Activated CD8-positive, alpha-beta memory T cell treated with anti-CD3 and anti-CD28 coated beads, Interleukin-2, amount 50 U/mL, for 4 hours (primary cell): ENCODE measurements at regions not wholly inside any gene's neighbourhood (a gene's known extent, or its start where the extent isn't known, plus 50 kb on each side); places are given as distances from the start of the nearest gene placed in this dataset.

ENCODE experiments used
- DNase-seq: peaks from one replicate; pipeline ENCODE4 v3.0.0-alpha.2; 2020

DNA sequence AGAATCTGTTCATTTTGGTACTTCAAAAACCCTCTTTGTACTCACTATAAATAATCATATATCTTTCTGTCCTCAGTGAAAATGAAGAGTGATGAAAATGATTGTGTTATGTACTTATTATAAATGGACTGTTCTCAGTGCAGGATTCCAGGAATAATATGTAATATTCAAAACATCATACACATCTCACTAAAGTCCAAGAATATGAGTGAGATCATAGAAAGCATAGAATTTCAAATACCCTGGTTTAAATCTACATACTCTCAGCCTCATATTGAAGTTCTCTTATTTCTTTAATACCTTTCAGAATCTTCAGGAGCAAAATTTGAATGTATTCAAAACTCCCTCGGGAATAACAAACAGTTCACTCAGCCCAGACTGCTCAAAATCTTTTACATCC is 868.0 kb downstream of the SLITRK6 start:
- no peak for DNase-seq

DNA sequence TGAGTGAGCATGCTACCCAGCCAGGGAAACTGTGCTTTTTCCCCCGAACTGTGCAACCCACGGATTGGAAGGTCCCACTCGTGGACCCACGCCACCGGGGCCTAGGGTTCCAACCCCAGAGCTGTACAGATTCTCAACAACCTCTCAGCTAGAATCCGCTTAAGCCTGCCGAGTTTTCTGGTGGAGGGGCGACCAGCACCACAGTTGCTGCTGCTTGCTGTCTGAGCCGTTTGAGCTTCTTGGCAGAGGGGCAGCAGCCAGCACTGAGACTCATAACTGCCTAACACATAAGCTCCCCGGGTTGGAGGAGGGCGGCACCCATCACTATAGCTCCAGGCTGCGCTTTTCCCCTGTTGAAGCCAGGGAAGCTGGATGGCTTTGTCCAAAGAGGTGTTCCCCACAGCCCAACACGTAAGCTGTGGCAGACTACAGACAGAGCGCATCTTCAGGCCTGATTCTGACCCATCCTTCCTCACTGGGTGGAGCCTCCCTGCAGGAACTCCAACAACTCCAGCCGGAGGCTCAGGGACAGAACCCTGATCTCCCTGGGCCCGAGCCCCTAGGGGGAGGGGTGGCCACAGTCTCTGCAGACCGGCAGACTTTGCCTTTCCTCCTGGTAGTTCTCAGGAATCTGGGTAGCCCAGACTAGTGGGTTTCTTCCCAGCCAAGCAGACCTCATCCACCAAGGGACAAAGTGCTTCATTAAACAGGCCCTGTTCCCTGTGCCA is 871.6 kb downstream of the SLITRK6 start:
- DNase-seq, result no peak

DNA sequence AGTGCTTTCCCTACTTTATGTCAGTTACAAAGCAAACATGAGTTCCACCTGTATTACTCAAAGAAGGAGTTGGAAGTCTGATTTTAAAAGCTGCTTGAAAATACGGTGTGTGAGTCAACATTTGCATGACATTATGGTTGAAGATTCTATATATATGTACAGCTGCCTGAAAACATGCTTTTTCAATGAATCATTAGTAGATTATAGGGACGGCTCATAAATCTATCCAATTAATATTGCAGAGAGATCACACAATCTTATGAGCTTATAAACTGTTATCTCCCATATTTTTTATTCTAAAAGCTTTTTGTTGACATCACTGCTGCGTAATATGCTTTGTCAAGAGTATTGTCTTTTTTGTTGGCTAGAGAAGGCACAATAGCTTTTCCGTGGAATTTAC is 873.8 kb downstream of the SLITRK6 start:
- no peak for DNase-seq

DNA sequence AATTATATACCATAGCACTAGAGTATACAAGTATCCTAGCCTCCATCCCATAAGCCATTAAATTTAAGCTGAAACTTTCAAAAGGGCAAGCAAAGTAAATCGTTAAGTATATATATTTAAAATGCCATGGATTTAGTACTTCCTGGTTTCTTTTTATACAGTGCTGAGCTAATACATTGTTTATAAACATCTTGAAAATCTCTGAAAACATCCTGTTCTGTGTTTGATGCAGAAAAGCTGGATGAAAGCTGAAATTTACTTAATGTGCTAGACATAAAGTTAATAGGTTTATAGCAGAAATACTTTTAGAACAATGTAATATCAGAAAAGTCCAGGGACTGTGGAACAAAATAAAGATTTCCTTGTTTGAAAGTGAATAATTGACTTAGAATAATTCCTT is 875.4 kb downstream of the SLITRK6 start:
- no peak for DNase-seq

DNA sequence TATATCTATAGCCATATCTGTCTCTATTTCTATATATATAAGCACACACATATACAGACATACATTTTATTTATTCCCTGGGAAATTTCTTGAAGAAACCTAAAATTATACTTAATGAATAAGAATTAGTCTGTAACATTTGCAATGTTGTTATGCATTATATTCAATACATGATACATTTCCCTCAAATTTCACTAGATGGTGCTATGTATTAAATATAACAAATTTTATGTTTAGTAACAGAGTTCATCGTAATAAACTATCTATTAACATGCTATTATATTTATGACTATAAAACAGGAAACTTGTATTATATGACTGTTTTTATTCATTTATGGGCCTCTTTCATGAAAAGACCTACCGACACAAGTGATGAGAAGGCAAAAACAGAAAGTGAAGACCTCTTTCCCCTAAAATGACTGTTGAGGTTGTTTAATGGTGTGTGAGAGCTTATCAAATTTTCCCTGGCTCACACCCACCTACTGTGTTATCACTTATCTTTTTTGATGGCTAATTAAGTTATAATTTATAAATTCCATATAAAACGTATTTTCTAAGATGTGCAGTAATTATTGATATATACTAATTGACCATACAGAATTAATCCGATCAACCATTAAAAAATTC is 881.9 kb downstream of the SLITRK6 start:
- DNase-seq, result no peak

DNA sequence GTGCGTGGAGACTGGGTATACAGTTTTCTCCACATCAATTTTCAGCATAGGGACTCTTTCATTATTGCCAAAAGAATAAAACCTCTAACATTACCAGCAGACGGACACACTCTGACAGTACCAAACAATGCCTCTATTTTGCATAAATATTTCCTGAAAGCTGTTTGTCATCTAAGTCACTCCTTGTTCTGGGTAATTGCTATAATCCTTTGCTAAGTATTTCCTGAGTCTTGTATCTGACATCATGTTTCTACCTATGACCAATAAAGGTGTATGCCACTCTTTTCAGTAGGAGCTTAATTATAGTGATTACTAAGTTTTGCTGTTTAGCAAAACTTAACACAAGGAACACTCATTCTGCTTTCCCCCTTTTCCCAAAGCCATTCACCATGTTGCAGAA is 886.5 kb downstream of the SLITRK6 start:
- no peak for DNase-seq

DNA sequence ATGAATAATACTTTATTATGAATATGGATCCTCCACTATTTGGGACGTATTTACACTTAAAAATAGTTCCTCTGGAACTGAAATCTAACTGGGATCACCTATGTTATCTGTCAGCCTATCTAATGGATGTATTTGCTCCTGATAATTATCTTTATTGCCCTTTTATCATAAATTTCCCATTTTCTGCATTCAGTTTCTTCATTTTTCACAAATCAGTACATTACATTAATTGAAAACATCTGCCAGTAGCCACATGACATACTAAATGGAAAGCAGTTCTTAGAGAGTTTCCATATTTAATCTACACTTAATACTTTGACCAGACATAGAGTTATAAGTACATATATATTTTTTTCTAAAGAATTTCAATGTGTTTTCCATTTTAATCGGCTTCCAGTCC is 888.8 kb downstream of the SLITRK6 start:
- DNase-seq, result no peak

DNA sequence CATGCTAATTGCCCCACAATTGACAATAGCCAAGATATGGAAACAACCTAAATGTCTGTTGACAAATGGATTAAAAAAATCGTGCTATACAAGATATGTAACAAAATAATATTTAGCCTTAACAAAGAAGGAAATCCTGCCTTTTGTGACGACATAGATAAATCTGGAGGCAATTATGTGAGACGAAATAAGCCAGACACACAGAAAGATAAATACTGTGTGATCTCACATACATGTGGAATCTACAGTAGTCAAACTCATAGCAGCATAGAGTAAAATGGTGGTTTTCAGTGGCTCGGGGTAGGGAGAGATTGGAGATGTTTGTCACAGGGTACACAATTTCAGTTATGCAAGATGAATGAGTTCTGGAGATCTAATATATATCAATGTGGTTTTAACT is 895.8 kb downstream of the SLITRK6 start:
- DNase-seq, result no peak

DNA sequence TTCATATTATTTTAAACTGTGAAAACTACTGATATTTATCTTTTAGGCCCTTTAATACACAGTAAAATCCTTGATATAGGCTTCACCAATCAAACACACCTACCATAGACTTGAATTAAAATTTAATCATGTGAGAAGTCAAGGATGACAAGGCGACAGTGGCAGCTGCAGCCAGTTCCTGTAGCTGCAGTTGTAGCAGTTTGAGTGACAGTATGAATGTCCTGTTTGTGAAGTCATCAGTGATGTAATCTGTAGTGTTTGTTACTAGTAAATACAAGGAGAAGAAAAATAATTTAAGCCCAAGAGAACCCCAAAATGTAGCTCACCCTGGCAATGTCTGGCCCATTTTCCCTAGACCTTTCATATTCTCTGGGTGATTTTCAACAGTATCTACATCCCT is 897.0 kb downstream of the SLITRK6 start:
- no peak for DNase-seq

DNA sequence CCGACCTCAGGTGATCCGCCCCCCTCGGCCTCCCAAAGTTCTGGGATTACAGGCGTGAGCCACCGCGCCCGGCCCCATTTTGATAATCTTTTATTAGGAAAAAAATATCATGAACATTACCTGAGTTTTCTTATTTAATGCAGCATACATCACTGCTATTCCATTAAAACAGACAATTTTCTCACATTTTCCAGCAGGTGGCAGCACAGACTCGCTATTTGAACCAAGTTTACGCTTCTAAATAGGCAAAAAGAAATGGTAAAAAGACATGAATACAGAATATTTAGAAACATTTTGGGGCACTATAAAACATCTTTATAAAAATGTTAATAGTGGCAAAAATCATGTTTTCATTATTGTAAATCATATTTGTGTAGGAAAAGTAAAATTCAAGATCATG is 903.1 kb downstream of the SLITRK6 start:
- peak; percentile 15 for DNase-seq

DNA sequence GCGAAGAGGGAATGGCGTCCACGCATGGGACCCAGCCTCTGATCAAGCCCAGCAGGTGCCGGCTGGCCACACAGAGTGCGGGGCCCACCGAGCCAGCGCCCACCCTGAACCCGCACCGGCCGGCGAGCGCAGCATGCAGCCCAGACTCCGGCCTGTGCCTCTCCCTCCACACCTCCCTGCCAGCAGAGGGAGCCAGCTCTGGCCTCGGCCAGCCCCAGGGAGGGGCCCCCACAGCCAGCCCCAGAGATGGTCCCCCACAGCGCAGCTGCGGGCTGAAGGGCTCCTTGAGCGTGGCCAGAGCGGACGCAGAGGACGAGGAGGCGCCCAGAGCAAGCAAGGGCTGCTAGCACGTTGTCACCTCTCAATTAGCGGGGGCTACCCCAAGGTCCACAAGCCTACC is 904.5 kb downstream of the SLITRK6 start:
- no peak for DNase-seq

DNA sequence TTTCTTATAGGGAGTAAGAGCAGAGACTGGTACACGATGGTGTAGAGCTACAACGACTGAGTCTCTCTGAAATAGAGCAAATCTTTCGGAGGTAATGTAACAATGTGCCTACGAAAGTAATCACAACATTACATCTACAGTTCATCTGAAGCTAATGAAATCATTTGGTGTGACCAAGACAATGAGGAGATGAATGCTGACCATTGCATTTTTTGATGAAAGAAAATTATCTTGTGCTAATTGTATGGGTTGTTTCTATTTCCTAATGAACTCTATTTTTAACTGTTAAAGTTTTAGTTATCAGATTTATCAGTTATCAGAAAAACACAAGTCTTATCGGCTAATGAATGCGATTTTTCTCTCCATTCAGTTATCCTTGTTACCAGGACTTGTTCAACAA is 913.4 kb downstream of the SLITRK6 start:
- no peak for DNase-seq

DNA sequence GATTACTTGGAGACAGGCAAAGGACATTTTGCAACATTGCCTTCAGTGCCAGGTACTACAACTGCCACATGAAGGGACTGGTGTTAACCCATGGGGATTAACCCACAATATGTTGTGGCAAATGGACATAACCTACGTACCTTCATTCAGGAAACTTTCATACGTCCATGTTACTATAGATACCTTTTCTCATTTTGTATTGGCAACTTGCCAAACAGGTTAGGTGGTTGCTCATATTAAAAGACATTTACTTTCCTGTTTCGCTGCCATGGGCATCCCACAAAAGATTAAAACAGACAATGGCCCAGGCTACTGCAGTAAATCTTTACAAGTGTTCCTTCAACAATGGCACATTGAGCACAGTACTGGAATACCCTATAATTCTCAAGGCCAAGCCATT is 925.3 kb downstream of the SLITRK6 start:
- no peak for DNase-seq

DNA sequence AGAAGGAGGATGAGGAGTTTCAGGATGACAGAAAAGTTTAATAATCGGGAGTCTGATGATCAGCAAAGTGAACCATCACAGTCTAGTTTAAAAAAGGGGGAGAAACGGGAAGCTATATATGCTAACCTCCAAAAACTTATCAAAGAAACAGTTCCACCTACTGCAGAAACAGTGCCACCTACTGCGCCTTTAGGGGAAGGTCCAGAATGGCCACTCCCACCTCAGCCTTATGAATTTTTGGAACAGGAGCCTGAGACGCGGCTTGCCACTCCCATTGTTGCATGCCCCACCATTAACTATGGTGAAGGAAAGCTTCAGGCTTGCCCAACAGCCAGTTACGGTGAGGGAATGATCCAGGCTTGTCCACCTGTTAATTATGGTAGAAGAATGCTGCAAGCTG is 929.0 kb downstream of the SLITRK6 start:
- DNase-seq, result no peak

DNA sequence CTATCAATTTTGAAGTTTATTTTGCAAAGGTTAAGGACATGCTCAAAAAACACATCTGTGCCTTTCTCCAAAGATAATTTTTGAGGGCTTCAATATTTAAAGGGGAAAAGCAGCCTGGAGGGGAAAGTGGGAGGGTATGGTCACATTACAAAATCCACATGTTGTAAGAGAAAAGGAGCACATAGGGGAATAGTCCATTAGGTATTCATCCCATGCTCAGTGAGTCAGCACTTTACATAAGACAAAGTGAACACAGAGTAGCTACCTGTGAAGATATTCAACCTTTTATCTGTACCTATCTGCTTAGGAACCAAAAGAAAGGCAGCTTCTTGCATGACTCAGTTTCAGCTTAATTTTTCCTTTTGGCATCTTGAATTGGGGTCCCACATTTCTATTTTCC is 932.0 kb downstream of the SLITRK6 start:
- DNase-seq, result no peak

DNA sequence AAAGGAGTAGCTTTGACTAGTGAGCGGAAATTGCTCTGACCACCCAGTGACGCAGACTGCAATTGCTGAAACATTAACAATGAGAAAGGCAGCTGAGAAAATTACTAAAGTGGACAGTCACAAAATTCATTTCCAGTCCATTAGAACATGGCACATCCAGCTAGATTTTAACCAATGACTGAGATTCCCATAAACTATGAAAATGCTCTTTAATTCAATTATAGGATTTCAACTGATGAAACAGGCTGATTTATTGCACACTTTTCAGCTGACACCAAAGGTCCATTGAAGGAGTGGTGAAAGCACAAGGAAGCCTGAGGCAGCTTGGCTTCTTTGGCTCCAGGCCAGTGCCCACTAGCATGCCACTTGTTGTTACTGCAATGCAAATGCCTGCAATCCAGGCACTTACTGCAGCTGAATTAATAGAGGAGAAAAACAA is 933.4 kb downstream of the SLITRK6 start:
- DNase-seq, result no peak

DNA sequence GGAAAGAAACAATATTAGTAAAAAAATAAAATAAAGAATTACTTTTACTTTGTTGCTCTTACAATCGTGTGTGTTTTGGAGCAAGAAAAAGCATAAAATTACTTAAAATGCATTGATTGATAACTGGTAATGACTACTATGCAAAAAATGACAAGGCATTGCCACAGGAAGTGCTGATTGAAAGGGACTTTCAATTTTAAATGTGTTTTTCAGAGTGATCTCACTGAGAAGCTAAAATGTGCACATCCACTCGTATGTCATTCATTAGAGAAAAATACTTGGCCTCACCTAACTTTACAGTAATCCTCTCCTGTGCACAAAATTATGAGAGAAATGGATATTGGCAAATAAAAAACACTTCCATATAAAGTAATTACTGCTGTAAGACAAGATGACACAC is 934.9 kb downstream of the SLITRK6 start:
- DNase-seq, result no peak

DNA sequence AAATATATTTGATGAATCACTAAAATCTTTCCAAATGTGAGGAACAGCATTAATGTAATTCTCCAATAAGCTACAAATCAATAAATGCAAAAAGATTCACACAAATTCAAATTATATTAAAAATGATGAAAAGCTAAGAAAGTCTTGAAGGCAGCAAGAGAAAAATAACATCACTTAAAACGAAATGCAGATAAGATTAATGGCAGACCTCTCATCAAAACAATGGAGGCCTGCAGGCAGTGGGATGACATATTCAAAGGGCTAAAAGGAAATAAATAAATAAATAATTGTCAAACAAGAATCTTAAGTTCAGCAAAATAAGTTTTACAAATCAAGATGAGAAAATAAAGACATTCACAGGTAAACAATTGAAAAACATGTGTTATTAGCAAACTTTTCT is 952.1 kb downstream of the SLITRK6 start:
- no peak for DNase-seq

DNA sequence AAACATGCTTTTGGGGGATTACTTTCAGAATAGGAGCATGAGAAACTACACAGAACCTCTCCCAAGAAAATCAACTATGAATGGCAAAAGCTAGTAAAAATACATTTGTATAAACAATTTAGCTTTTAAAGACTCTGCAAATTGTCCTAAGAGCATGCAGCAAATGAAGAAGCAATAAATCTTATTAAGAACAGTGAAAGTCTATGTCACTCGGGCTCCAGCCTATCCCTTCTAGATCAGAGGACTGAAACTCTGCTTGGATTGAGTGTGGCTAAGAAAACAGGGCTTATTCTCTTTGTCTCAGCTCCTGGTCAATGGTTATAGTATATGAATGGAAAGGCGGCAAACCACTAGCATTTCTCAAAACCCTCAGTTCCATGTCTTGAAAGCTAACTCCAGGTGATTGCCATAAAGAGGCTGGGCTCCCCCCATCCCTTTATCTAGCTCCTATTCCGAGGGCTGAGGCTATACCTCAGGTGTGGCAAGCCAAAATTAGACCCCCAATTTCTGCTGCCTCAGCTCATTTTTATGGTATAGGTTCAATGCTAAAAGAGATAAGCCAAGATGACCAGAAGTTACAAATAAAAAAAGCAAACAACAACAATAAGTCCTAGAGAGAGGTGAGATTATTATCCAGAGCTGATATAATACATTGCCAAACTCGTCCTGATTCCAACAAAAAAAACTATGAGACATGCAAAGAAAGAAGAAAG is 953.2 kb downstream of the SLITRK6 start:
- DNase-seq, result no peak

DNA sequence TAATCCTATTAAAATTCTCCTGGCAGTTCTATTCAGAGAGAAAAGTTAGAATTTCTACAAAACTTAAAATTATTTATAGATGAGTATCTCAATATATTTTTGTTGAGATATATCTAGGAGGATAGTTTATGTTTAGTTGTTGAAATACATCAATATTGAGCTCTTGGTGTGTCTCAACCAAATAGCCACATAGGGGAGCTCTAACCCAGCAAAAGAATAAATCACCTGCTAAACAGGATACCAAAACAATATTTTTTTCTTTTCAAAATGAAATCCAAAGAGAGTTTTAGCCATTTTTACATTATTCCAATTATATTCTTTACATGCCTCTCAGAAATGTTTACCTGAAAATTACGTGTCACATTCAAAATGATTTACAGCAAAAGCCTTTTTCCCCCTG is 954.7 kb downstream of the SLITRK6 start:
- no peak for DNase-seq

DNA sequence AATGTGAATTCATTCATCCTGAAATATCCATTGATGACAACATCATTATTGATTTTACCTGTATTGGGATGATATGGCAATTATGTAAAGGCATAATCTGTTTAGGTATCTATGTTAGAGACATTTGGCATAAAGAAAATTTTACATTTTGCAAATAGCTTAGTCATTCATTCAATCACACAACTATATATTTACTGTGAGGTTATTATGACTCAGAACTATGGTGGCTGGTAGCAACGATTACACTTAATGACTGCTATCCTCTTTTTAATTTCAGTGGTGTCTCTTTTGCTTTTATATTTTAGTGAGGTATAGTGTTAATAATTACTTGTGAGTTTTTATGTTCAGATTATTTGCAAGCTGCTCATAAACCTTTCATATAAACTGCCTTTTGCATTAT is 955.9 kb downstream of the SLITRK6 start:
- no peak for DNase-seq

DNA sequence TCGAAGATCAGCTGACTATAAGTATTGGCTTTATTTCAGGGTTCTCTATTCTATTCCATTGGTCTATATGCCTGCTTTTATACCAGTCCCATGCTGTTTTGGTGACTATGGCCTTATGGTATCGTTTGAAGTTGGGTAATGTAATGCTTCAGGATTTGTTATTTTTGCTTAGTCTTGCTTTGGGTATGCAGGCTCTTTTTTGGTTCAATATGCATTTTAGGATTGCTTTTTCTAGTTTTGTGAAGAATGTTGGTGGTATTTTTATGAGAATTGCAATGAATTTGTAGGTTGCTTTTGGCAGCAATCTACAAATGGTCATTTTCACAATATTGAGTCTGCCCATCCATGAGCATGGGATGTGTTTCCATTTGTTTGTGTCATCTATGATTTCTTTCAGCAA is 951.9 kb upstream of the SLITRK1 start:
- DNase-seq, result no peak

DNA sequence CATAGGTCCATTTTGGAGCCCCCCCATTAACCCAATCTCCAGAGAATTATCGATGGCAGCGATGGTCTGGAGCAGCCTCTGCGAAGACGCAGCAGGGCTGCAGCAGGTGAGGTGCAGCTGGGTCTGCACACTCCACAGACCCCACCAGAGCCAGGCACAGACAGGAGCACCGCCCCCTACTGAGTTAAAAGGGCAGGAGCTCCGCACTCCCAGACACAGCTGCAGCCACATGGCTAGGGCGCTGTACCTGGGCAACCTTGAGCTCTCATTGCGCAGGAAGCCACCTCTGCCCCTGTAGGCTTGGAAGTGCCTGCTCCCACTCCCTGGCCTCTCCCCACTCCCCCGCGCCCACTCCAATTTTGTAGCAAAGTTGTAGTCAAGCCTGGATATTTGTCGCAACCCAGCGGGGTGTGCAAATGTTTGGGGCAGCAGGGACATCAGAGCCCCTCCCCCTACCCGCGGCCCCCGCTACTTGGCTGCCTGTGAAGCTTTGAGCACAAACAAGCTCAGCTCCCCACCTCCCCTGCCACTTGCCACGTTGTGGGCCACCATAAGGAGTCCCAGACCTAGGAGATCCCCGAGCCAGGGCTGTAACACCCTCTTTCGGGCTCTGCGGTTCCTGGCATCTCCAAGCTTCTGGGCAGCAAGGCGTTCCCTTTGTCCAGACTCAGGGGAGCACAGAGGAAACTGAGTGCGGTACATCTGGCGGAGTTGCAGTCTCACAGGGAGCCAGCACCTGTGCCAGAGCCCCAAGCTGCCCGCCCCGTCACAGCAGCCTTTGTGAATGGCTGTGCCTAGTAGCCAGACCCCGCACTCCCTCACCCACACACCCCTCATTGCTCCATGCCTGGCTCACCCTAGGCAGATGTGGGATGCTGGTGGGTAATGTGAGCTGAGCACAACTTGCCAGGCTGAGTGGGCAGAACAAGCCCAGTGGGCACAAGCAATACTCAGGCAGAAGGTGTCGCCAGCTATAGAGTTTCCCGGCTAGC is 949.7 kb upstream of the SLITRK1 start:
- DNase-seq, result no peak
